SK-N-SH treated with all-trans-retinoic acid at 6 μM for 48 hours (cell line): ENCODE measurements at regions not wholly inside any gene's neighbourhood (a gene's known extent, or its start where the extent isn't known, plus 50 kb on each side); places are given as distances from the start of the nearest gene placed in this dataset.

Experiments used
- ARNTL ChIP-seq: fragments of 450-650 bp; formaldehyde crosslinking; IDR thresholded peaks from 2 replicates; pipeline ENCODE4 v1.5.0; 2020; ENCODE audit warnings: low read depth, mild to moderate bottlenecking, moderate library complexity, borderline replicate concordance
- BACH2 ChIP-seq: fragments of 250-450 bp; sonication (Bioruptor Pico); IDR thresholded peaks from 2 replicates; pipeline ENCODE4 v1.9.0; 2021; ENCODE audit warnings: mild to moderate bottlenecking, borderline replicate concordance
- CSDC2 ChIP-seq: fragments of 250-450 bp; sonication (Bioruptor Pico); IDR thresholded peaks from 2 replicates; pipeline ENCODE4 v1.5.0; 2020; ENCODE audit warnings: mild to moderate bottlenecking, moderate library complexity
- ESRRG ChIP-seq: fragments of 250-450 bp; sonication (Bioruptor Pico); IDR thresholded peaks from 2 replicates; pipeline ENCODE4 v1.6.1; 2021; ENCODE audit warnings: mild to moderate bottlenecking
- PATZ1 ChIP-seq: fragments of 250-450 bp; sonication (Bioruptor Pico); IDR thresholded peaks from 2 replicates; pipeline ENCODE4 v1.8.0; 2020; ENCODE audit warnings: mild to moderate bottlenecking, moderate library complexity, borderline replicate concordance
- SNAI2 ChIP-seq: fragments of 250-450 bp; sonication (Bioruptor Pico); IDR thresholded peaks from 2 replicates; pipeline ENCODE4 v1.5.0; 2020; ENCODE audit warnings: mild to moderate bottlenecking, moderate library complexity
- TSHZ2 ChIP-seq: fragments of 250-450 bp; sonication (Bioruptor Pico); IDR thresholded peaks from 2 replicates; pipeline ENCODE4 v1.5.0; 2020; ENCODE audit warnings: mild to moderate bottlenecking, moderate library complexity
- ZFP3 ChIP-seq: fragments of 250-450 bp; sonication (Bioruptor Pico); IDR thresholded peaks from 2 replicates; pipeline ENCODE4 v1.5.0; 2020; ENCODE audit warnings: mild to moderate bottlenecking, moderate library complexity
- ZFP30 ChIP-seq: fragments of 450-650 bp; formaldehyde crosslinking; IDR thresholded peaks from 2 replicates; pipeline ENCODE4 v1.5.0; 2022; ENCODE audit warnings: mild to moderate bottlenecking, moderate library complexity
- ZNF565 ChIP-seq: fragments of 450-650 bp; formaldehyde crosslinking; conservative IDR thresholded peaks from 2 replicates; pipeline ENCODE4 v1.5.0; 2020; ENCODE audit warnings: low read depth, mild to moderate bottlenecking, moderate library complexity
- ZNF70 ChIP-seq: fragments of 450-650 bp; formaldehyde crosslinking; IDR thresholded peaks from 2 replicates; pipeline ENCODE4 v1.5.0; 2020; ENCODE audit warnings: mild to moderate bottlenecking, moderate library complexity

- TF ChIP-seq ZFP3 (CRISPR knock-in tag) (no peak), ESRRG (CRISPR knock-in tag) (no peak), BACH2 (CRISPR knock-in tag) (no peak), TSHZ2 (CRISPR knock-in tag) (no peak), ARNTL (no peak), PATZ1 (no peak), SNAI2 (CRISPR knock-in tag) (no peak), ZFP30 (no peak), ZNF565 (no peak), ZNF70 (CRISPR knock-in tag) (no peak), CSDC2 (CRISPR knock-in tag) (no peak)
These were observed 693.9 kb upstream of the MGAT4C start for GRCh38 chr12:86950043-86950442.
